ENCODE measurements at regions not wholly inside any gene's neighbourhood (a gene's known extent, or its start where the extent isn't known, plus 50 kb on each side); places are given as distances from the start of the nearest gene placed in this dataset.

DNA sequence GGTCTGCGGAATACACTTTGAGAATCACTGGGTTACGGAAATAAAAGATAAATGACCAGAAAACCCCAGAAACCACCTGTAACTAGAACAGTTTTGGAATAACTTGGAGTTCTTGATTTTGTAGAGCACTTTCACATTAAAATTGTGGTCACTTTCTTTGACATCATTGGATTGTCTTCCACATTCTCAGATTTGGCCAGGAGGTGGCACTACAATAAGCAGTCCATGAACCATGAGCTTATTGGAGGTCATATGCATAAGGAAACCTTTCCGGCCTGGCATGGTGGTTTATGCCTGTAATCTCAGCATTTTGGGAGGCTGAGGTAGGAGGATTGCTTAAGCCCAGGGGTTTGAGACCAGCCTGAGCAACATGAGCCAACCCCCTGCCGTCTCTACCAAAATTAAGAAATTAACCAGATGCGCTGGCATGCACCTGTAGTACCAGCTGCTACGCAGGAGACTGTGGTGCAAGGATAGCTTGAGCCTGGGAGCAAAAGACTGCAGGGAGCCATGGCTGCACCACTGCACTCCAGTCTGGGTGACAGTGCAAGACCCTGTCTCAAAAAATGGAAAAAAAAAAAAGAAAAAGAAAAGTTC is 107.7 kb upstream of the CAND1 start:
- dilution Hi-C loops (cut with MboI; ENCODE audit: extremely low pct_ligation_motif_present, low sequenced_read_pairs), result no loop called here
- BruUV-seq (replicated peaks), result no TSS peak
- DNase-seq (ENCODE audit: low read depth, low spot score), result peak; percentile 39

More for the DNA sequence above, 107.7 kb upstream of the CAND1 start:
- Histone ChIP-seq H3K4me3 (replicated peaks in 1 of 3; ENCODE audit: insufficient read depth in 1 of 3, low read depth in 1 of 3, low read length in 3 of 3) (no peak overlapping the region), H2AFZ (ENCODE audit: low read depth, low read length) (no peak overlapping the region), H3K27ac (ENCODE audit: insufficient read depth, low read depth, low read length) (no peak overlapping the region), H3K9ac (replicated peaks; ENCODE audit: extremely low read depth, insufficient read depth, low read length) (no peak overlapping the region), H4K20me1 (replicated peaks; ENCODE audit: control insufficient read depth, extremely low read depth, insufficient read depth, low read length) (no peaks in the 10 kb centered on the region), H3K4me2 (ENCODE audit: insufficient read depth, low read length) (no peak overlapping the region), H3K9me3 (replicated peaks; ENCODE audit: control insufficient read depth, insufficient read depth, low read length) (no peaks in the 10 kb centered on the region), H3K4me1 (ENCODE audit: control insufficient read depth, extremely low read depth, insufficient read depth, low read length) (no peaks in the 10 kb centered on the region), H3K79me2 (ENCODE audit: control insufficient read depth, insufficient read depth, low read length) (no peaks in the 10 kb centered on the region), H3K36me3 (ENCODE audit: control insufficient read depth in 2 of 2, extremely low read depth in 1 of 2, insufficient read depth in 2 of 2, low read length in 2 of 2) (no peaks in the 10 kb centered on the region), H3K9me1 (replicated peaks; ENCODE audit: control insufficient read depth, extremely low read depth, insufficient read depth, low read length) (no peaks in the 10 kb centered on the region), H3K27me3 (ENCODE audit: control insufficient read depth in 2 of 2, insufficient read depth in 2 of 2, low read length in 2 of 2) (no peaks in the 10 kb centered on the region)
- TF ChIP-seq GATA2 (IDR thresholded peaks at IDR 0.05; ENCODE audit: insufficient read depth, insufficient read length, low read depth, low read length) (no peak), EZH2 (IDR thresholded peaks at IDR 0.05; ENCODE audit: borderline replicate concordance, low read depth, low read length, severe bottlenecking) (no peak), MYC (IDR thresholded peaks at IDR 0.05; ENCODE audit: low read depth, low read length) (no peak), FOS (IDR thresholded peaks at IDR 0.05; ENCODE audit: borderline replicate concordance, insufficient read depth, low read length) (no peak)
- TF ChIP-seq, protein P1, sequence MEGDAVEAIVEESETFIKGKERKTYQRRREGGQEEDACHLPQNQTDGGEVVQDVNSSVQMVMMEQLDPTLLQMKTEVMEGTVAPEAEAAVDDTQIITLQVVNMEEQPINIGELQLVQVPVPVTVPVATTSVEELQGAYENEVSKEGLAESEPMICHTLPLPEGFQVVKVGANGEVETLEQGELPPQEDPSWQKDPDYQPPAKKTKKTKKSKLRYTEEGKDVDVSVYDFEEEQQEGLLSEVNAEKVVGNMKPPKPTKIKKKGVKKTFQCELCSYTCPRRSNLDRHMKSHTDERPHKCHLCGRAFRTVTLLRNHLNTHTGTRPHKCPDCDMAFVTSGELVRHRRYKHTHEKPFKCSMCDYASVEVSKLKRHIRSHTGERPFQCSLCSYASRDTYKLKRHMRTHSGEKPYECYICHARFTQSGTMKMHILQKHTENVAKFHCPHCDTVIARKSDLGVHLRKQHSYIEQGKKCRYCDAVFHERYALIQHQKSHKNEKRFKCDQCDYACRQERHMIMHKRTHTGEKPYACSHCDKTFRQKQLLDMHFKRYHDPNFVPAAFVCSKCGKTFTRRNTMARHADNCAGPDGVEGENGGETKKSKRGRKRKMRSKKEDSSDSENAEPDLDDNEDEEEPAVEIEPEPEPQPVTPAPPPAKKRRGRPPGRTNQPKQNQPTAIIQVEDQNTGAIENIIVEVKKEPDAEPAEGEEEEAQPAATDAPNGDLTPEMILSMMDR (IDR thresholded peaks at IDR 0.05; ENCODE audit: extremely low read depth in 1 of 2, insufficient read depth in 1 of 2, low read depth in 1 of 2, low read length in 2 of 2), result peak; percentile 26 to 43
- TF ChIP-seq, protein P2, sequence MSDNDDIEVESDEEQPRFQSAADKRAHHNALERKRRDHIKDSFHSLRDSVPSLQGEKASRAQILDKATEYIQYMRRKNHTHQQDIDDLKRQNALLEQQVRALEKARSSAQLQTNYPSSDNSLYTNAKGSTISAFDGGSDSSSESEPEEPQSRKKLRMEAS (IDR thresholded peaks at IDR 0.05; ENCODE audit: insufficient read depth, insufficient read length), result no peak
- ChIA-PET POLR2A (no interaction called here), CTCF (interaction anchor here (0.6 to 3.2 kb wide), 21 partner anchors 9 to 787 kb away, joined by 3 to 38 read pairs (median 3); partner anchors contain the start of gene CAND1)
- intact Hi-C loops (cut with micrococcal nuclease), result loop anchor here (2.0 to 5.0 kb wide), 2 partner anchors 279 to 781 kb away; no protein-coding TSS in a partner anchor
- FAIRE-seq, result peak; percentile 42
